Lung (tissue), 11 donors: ENCODE measurements at regions not wholly inside any gene's neighbourhood (a gene's known extent, or its start where the extent isn't known, plus 50 kb on each side); places are given as distances from the start of the nearest gene placed in this dataset.

ENCODE experiments used
- ATAC-seq: fragments of 200-7000 bp; cut with Tn5 transposase; one replicate; pipeline ENCODE4 v1.9.1; 2020; ENCODE audit warnings: moderate number of reproducible peaks; ENCODE audit not compliant: insufficient read depth, low FRiP score
- DNase-seq, 3 donors: peaks; one replicate each; pipeline ENCODE4 v3.0.0-alpha.2; 2013 to 2017
- H3K27ac ChIP-seq, 2 donors: one replicate each; pipeline ENCODE4 v1.5.1; 2013; ENCODE audit warnings: mild to moderate bottlenecking in 2 of 2, moderate library complexity in 2 of 2, control low read depth in 1 of 2, inconsistent platforms in 1 of 2, low read depth in 1 of 2, low read length in 1 of 2
- H3K27me3 ChIP-seq, 3 donors: one replicate each; pipeline ENCODE4 v1.5.1; 2013; ENCODE audit warnings: low read length in 2 of 3; ENCODE audit not compliant: control insufficient read depth in 3 of 3, insufficient read depth in 3 of 3
- H3K36me3 ChIP-seq, 4 donors: one replicate each; pipeline ENCODE4 v1.5.1; 2013; ENCODE audit warnings: low read length in 4 of 4, mild to moderate bottlenecking in 1 of 4, moderate library complexity in 1 of 4; ENCODE audit not compliant: control insufficient read depth in 4 of 4, insufficient read depth in 4 of 4
- H3K4me1 ChIP-seq, 5 donors: one replicate each; pipeline ENCODE4 v1.5.1; 2013; ENCODE audit warnings: low read length in 5 of 5, mild to moderate bottlenecking in 2 of 5, moderate library complexity in 1 of 5; ENCODE audit not compliant: control insufficient read depth in 5 of 5, insufficient read depth in 5 of 5
- H3K4me3 ChIP-seq: one replicate; pipeline ENCODE4 v1.5.1; 2013; ENCODE audit warnings: mild to moderate bottlenecking, control low read depth, moderate library complexity
- H3K9ac ChIP-seq, 2 donors: one replicate each; pipeline ENCODE4 v1.5.1; 2013; ENCODE audit warnings: low read length in 2 of 2, control low read depth in 1 of 2; ENCODE audit not compliant: insufficient read depth in 1 of 2
- H3K9me3 ChIP-seq, 4 donors: one replicate each; pipeline ENCODE4 v1.5.1; 2013; ENCODE audit warnings: low read length in 3 of 4, mild to moderate bottlenecking in 1 of 4, moderate library complexity in 1 of 4; ENCODE audit not compliant: control insufficient read depth in 4 of 4, insufficient read depth in 3 of 4
- CTCF ChIP-seq: IDR thresholded peaks from 2 replicates; pipeline ENCODE4 v1.5.1; 2012; ENCODE audit warnings: mild to moderate bottlenecking; ENCODE audit errors: control extremely low read depth, extremely low read depth
- WGBS, 2 donors: extraction: QIAGEN DNeasy Blood & Tissue Kit; methylation state at CpG; one replicate each; pipeline ENCODE4 v1.1.7; 2013; 5-methylcytosine and 5-hydroxymethylcytosine counted together
- donor health status: control.
- donor health status: control.
- donor health status: Bipolar disorder and iron deficiency.
- donor health status: healthy.
- donor health status: DM: yes; HTN: yes; CAD: no.

DNA sequence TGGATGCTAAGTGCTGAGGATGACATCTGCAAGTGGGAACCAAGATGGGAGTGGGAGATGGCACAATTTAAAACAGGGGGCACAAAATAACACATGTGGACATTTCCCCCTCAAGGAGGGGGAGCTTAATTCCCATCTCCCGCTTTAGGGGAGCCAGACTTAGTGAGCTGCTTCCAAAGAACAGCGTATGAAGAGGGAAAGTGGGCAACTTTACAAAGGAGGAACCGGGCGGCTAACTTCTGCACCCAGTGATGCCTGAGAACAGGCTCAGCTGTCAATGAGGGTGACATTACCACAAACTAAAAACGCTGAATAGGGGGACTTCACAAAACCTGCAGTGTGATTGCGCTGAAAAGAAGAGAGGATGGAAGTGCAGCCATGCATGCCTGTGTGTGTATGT is 95.5 kb upstream of the NXT1 start:
- TF ChIP-seq CTCF = no peak
- H3K9ac ChIP-seq = peak overlapping the region in 1 of 2 donors; percentile 23
- DNase-seq (no peak), ATAC-seq (no peak)
- no peaks in the 10 kb centered on the region for H3K9me3 ChIP-seq
- 84 to 85% methylated on average over 6 of the region's 6 CpGs for WGBS, 2 donors
- H3K4me1 ChIP-seq = peaks cover 0 to 15% (median 4%) of the 10 kb centered on the region in 5 donors
- H3K27ac ChIP-seq = no peak overlapping the region
- peaks cover 0 to 2% (median 0%) of the 10 kb centered on the region in 3 donors for H3K27me3 ChIP-seq
- H3K4me3 ChIP-seq = no peak overlapping the region
- no peaks in the 10 kb centered on the region for H3K36me3 ChIP-seq

DNA sequence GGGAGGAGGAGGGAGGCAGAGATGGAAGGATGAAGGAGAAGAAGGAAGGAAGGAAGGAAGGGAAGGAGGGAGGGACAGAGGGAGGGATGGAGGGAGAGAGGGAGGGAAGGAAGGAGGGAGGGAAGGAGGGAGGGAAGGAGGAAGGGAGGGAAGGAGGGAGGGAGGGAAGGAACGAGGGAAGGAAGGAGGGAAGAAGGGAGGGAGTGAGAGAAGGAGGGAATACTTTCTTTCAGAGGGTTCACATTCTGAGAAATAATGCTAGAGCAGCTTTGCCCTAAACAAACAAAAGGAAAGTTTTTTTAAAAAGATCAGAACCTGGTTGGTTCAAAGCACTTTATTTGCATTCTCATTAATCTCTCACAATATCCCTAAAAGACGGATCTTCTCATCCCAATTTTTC is 96.1 kb upstream of the NXT1 start:
- Histone ChIP-seq H3K4me3 (no peak overlapping the region), H3K4me1 (peaks cover 0 to 15% (median 4%) of the 10 kb centered on the region in 5 donors), H3K9ac (no peak overlapping the region), H3K9me3 (no peaks in the 10 kb centered on the region), H3K36me3 (no peaks in the 10 kb centered on the region), H3K27ac (no peak overlapping the region), H3K27me3 (peaks cover 0 to 2% (median 0%) of the 10 kb centered on the region in 3 donors)
- 50 to 60% methylated on average over 2 of the region's 2 CpGs for WGBS, 2 donors
- TF ChIP-seq CTCF = no peak
- ATAC-seq = no peak
- DNase-seq = no peak

DNA sequence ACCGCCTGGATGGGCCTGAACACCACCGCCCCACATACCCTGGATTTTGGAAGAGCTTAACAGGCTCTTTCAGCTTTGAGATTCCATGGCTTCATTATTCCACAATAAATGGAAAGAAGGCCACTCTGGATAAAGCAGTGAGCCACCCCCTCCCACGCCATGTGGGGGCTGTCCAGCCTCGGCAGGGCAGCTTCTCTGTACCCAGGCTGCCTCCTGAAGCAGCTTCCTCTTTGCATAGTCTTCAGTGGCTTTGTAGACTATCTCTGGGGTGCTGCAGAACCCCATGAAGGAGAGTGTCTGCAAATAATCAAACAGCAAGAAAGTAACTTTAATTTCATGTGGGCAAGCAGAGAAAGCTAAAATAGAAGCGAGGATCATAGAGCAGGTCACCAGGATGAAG is 96.6 kb upstream of the NXT1 start:
- DNase-seq = no peak
- no peak for ATAC-seq
- no peak for TF ChIP-seq CTCF
- no peaks in the 10 kb centered on the region for H3K36me3 ChIP-seq
- peaks cover 0 to 15% (median 4%) of the 10 kb centered on the region in 5 donors for H3K4me1 ChIP-seq
- H3K4me3 ChIP-seq = no peak overlapping the region
- peaks cover 0 to 2% (median 0%) of the 10 kb centered on the region in 3 donors for H3K27me3 ChIP-seq
- H3K9me3 ChIP-seq = no peaks in the 10 kb centered on the region
- H3K27ac ChIP-seq = no peak overlapping the region
- no peak overlapping the region for H3K9ac ChIP-seq
- 71 to 82% methylated on average over 5 of the region's 5 CpGs for WGBS, 2 donors

- 89 to 94% methylated on average over 3 of the region's 3 CpGs for WGBS, 2 donors
- H3K36me3 ChIP-seq = no peaks in the 10 kb centered on the region
- no peak overlapping the region for H3K9ac ChIP-seq
- no peak for ATAC-seq
- H3K4me3 ChIP-seq = no peak overlapping the region
- H3K27ac ChIP-seq = no peak overlapping the region
- H3K27me3 ChIP-seq = peaks cover 0 to 2% (median 0%) of the 10 kb centered on the region in 3 donors
- H3K9me3 ChIP-seq = no peaks in the 10 kb centered on the region
- no peak for TF ChIP-seq CTCF
- no peak for DNase-seq
- H3K4me1 ChIP-seq = peaks cover 0 to 15% (median 4%) of the 10 kb centered on the region in 5 donors
Measured at GRCh38 chr20:23253524-23253923, 97.1 kb upstream of the NXT1 start.
